ENCODE measurements at regions not wholly inside any gene's neighbourhood (a gene's known extent, or its start where the extent isn't known, plus 50 kb on each side); places are given as distances from the start of the nearest gene placed in this dataset.
A peak's percentile ranks its signal among the peaks of the same experiment; 100 is the strongest.

DNA sequence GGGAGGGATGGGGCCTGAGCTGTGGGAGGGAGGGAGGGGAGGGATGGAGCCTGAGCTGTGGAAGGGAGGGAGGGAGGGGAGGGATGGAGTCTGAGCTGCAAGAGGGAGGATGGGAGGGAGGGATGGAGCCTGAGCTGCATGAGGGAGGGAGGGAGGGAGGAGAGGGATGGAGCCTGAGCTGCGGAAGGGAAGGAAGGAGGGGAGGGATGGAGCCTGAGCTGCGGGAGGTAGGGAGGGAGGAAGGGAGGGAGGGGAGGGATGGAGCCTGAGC is 124.0 kb upstream of the ERCC6L2 start:
- in situ Hi-C loops (cut with HindIII; ENCODE audit: extremely low pct_ligation_motif_present, low pct_unique_long_range_greater_than_20kb), result no loop called here
- no peak overlapping the region for H3K27ac ChIP-seq (ENCODE audit: extremely low read length, insufficient read depth, low read length)
- no peaks in the 10 kb centered on the region for H3K79me2 ChIP-seq (ENCODE audit: insufficient read depth, low read length)
- no peak for ATAC-seq
- H3K4me3 ChIP-seq (replicated peaks in 1 of 3; ENCODE audit: insufficient read depth in 1 of 3, low read depth in 2 of 3, low read length in 3 of 3), result no peak overlapping the region
- TF ChIP-seq, protein P1, sequence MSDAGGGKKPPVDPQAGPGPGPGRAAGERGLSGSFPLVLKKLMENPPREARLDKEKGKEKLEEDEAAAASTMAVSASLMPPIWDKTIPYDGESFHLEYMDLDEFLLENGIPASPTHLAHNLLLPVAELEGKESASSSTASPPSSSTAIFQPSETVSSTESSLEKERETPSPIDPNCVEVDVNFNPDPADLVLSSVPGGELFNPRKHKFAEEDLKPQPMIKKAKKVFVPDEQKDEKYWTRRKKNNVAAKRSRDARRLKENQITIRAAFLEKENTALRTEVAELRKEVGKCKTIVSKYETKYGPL (CRISPR knock-in tag; IDR thresholded peaks at IDR 0.05), result no peak
- TF ChIP-seq HIVEP1 (CRISPR knock-in tag; IDR thresholded peaks at IDR 0.05) (no peak), MYNN (CRISPR knock-in tag; IDR thresholded peaks at IDR 0.05; ENCODE audit: low read depth) (no peak), ZNF484 (CRISPR knock-in tag; IDR thresholded peaks at IDR 0.05; ENCODE audit: borderline replicate concordance, low read depth) (no peak), ZNF768 (CRISPR knock-in tag; IDR thresholded peaks at IDR 0.05) (no peak), ZNF431 (CRISPR knock-in tag; IDR thresholded peaks at IDR 0.05; ENCODE audit: borderline replicate concordance, low read depth) (no peak), ZNF317 (CRISPR knock-in tag; IDR thresholded peaks at IDR 0.05) (no peak), ZNF44 (CRISPR knock-in tag; IDR thresholded peaks at IDR 0.05) (no peak)
- intact Hi-C loops (cut with micrococcal nuclease; ENCODE audit: unreplicated experiment), result no loop called here
- WGBS (ENCODE audit: low lambda C conversion rate), result 57% methylated on average over 2 of the region's 2 CpGs
- H3K9ac ChIP-seq (ENCODE audit: insufficient read depth, low read depth, low read length), result no peak overlapping the region
- no peak overlapping the region for H2AFZ ChIP-seq (ENCODE audit: low read length)
- CTCF ChIA-PET (ENCODE audit: low intra/inter-chr PET ratio, low total read pairs), result no interaction called here
- no peak for FAIRE-seq
- no peaks in the 10 kb centered on the region for H3K36me3 ChIP-seq (replicated peaks in 1 of 2; ENCODE audit: control insufficient read depth in 1 of 2, insufficient read depth in 2 of 2, low read length in 2 of 2)
- DNase-seq (ENCODE audit: low spot score), result no peak
- peaks cover 0 to 3% of the 10 kb centered on the region in 2 experiments; a peak in 2 of 5 replicates for H3K27me3 ChIP-seq (ENCODE audit: control insufficient read depth in 1 of 2, insufficient read depth in 2 of 2, low read length in 2 of 2)
- peaks cover 48% of the 10 kb centered on the region for H3K4me1 ChIP-seq (ENCODE audit: insufficient read depth, low read length)
- no peak overlapping the region for H3K4me2 ChIP-seq (ENCODE audit: low read depth, low read length)
- no peaks in the 10 kb centered on the region for H3K9me3 ChIP-seq (ENCODE audit: low read length)
- no peaks in the 10 kb centered on the region for H4K20me1 ChIP-seq (ENCODE audit: insufficient read depth, low read length)
- BruUV-seq (replicated peaks), result no TSS peak
- POLR2A ChIA-PET, result no interaction called here

DNA sequence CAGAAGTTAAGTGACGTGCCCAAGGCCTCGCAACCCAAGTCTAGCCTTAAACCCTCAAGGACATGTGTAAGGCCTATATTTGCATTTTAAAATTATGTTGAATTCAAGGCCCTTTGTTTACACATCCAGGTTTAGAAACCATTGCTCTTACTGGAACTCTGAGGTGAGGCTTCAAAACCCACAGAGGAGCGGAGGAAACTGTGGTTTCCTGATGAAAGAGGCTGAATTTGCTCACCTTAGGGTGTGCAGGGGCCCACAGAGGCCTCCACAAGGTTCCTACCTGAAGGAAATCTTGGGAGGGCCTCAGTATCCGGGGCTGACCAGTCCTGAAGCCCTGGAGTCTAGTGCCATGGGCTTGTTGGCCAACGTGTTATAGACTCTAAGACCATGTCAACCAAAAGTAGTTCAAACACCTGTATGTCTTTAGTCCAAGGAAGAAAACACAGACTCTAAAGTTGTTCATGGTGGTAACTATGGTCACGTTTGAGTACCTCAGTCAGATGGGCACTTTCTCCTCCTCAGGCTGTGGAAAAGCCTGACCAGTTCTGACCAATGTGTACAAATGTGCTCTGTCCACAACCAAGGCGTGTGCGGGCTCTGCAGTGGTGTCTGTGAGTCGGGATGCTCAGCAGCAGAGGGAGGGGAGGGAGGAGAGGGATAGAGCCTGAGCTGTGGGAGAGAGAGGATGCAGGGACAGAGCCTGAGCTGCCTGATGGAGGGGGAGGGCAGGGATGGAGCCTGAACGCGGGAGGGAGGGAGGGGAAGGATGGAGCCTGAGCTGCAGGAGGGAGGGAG is 124.6 kb upstream of the ERCC6L2 start:
- no peaks in the 10 kb centered on the region for H3K79me2 ChIP-seq (ENCODE audit: insufficient read depth, low read length)
- no peak for DNase-seq (ENCODE audit: low spot score)
- H3K4me3 ChIP-seq (replicated peaks in 1 of 3; ENCODE audit: insufficient read depth in 1 of 3, low read depth in 2 of 3, low read length in 3 of 3), result no peak overlapping the region
- H2AFZ ChIP-seq (ENCODE audit: low read length), result no peak overlapping the region
- WGBS (ENCODE audit: low lambda C conversion rate), result 41% methylated on average over 9 of the region's 11 CpGs
- H4K20me1 ChIP-seq (ENCODE audit: insufficient read depth, low read length), result no peaks in the 10 kb centered on the region
- POLR2A ChIA-PET, result no interaction called here
- no peak for FAIRE-seq
- intact Hi-C loops (cut with micrococcal nuclease; ENCODE audit: unreplicated experiment) (no loop called here), in situ Hi-C loops (cut with HindIII; ENCODE audit: extremely low pct_ligation_motif_present, low pct_unique_long_range_greater_than_20kb) (no loop called here)
- CTCF ChIA-PET (ENCODE audit: low intra/inter-chr PET ratio, low total read pairs), result no interaction called here
- H3K36me3 ChIP-seq (replicated peaks in 1 of 2; ENCODE audit: control insufficient read depth in 1 of 2, insufficient read depth in 2 of 2, low read length in 2 of 2), result no peaks in the 10 kb centered on the region
- H3K4me2 ChIP-seq (ENCODE audit: low read depth, low read length), result no peak overlapping the region
- H3K4me1 ChIP-seq (ENCODE audit: insufficient read depth, low read length), result peaks cover 53% of the 10 kb centered on the region
- no peak overlapping the region for H3K9ac ChIP-seq (ENCODE audit: insufficient read depth, low read depth, low read length)
- no peaks in the 10 kb centered on the region; a peak in 1 of 5 replicates for H3K27me3 ChIP-seq (ENCODE audit: control insufficient read depth in 1 of 2, insufficient read depth in 2 of 2, low read length in 2 of 2)
- H3K9me3 ChIP-seq (ENCODE audit: low read length), result no peaks in the 10 kb centered on the region
- TF ChIP-seq GFI1 (CRISPR knock-in tag; IDR thresholded peaks at IDR 0.05; ENCODE audit: borderline replicate concordance), result no peak
- TF ChIP-seq, protein P2, sequence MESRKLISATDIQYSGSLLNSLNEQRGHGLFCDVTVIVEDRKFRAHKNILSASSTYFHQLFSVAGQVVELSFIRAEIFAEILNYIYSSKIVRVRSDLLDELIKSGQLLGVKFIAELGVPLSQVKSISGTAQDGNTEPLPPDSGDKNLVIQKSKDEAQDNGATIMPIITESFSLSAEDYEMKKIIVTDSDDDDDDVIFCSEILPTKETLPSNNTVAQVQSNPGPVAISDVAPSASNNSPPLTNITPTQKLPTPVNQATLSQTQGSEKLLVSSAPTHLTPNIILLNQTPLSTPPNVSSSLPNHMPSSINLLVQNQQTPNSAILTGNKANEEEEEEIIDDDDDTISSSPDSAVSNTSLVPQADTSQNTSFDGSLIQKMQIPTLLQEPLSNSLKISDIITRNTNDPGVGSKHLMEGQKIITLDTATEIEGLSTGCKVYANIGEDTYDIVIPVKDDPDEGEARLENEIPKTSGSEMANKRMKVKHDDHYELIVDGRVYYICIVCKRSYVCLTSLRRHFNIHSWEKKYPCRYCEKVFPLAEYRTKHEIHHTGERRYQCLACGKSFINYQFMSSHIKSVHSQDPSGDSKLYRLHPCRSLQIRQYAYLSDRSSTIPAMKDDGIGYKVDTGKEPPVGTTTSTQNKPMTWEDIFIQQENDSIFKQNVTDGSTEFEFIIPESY (CRISPR knock-in tag; IDR thresholded peaks at IDR 0.05), result peak; percentile 81
- no peak overlapping the region for H3K27ac ChIP-seq (ENCODE audit: extremely low read length, insufficient read depth, low read length)
- BruUV-seq (replicated peaks), result no TSS peak
- no peak for ATAC-seq

Data from HepG2 (cell line).